GM12878 (cell line): ENCODE measurements at regions not wholly inside any gene's neighbourhood (a gene's known extent, or its start where the extent isn't known, plus 50 kb on each side); places are given as distances from the start of the nearest gene placed in this dataset.

ENCODE experiments used
- BHLHE40 ChIP-seq, 2 experiments: fragments of 450-650 bp in 1 of 2; IDR thresholded peaks; 2 replicates each; pipeline ENCODE4 v1.6.1; 2011 to 2017; ENCODE audit warnings: low read depth in 2 of 2, borderline replicate concordance in 1 of 2, improper control_type of control experiment in 1 of 2, low read length in 1 of 2, mild to moderate bottlenecking in 1 of 2
- CTCF ChIP-seq, 3 experiments: IDR thresholded peaks in 2 of 3; conservative IDR thresholded peaks in 1 of 3; 2 replicates each; pipeline ENCODE4 v1.5.1; 2011; ENCODE audit warnings: low read depth in 3 of 3, low read length in 3 of 3, mild to moderate bottlenecking in 3 of 3, control low read depth in 2 of 3, moderate library complexity in 2 of 3, inconsistent platforms in 1 of 3, mixed read lengths in 1 of 3; ENCODE audit not compliant: control insufficient read depth in 2 of 3, insufficient read depth in 1 of 3; ENCODE audit errors: extremely low read depth in 1 of 3
- EGR1 ChIP-seq, 2 experiments: IDR thresholded peaks; 1 replicate in 1 of 2; 2 replicates in 1 of 2; pipeline ENCODE4 v1.6.1; 2011 to 2012; ENCODE audit warnings: low read depth in 2 of 2, low read length in 2 of 2, borderline replicate concordance in 1 of 2, mild to moderate bottlenecking in 1 of 2, moderate library complexity in 1 of 2
- MEF2A ChIP-seq: IDR thresholded peaks from 2 replicates; pipeline ENCODE4 v1.6.1; 2011; ENCODE audit warnings: low read depth, mild to moderate bottlenecking, low read length, moderate library complexity; ENCODE audit not compliant: insufficient read depth
- MYC ChIP-seq: IDR thresholded peaks from 2 replicates; pipeline ENCODE4 v1.6.1; 2011; ENCODE audit warnings: mild to moderate bottlenecking, low read length, moderate library complexity, inconsistent platforms; ENCODE audit not compliant: insufficient read depth, insufficient replicate concordance, insufficient read length, severe bottlenecking
- POLR2A ChIP-seq: IDR thresholded peaks from 2 replicates; pipeline ENCODE4 v1.6.1; 2011; ENCODE audit warnings: low read depth, mild to moderate bottlenecking, low read length
- POLR2AphosphoS5 ChIP-seq: IDR thresholded peaks from 2 replicates; pipeline ENCODE4 v1.6.1; 2011; ENCODE audit warnings: mild to moderate bottlenecking, low read length, inconsistent platforms
- RBBP5 ChIP-seq: fragments of 200-600 bp; sonication (generic); conservative IDR thresholded peaks from 2 replicates; pipeline ENCODE4 v1.6.1; 2016
- TAF1 ChIP-seq: IDR thresholded peaks from 2 replicates; pipeline ENCODE4 v1.6.1; 2011; ENCODE audit warnings: mild to moderate bottlenecking, low read depth, low read length, borderline replicate concordance
- TCF7 ChIP-seq: IDR thresholded peaks from 2 replicates; pipeline ENCODE4 v1.6.1; 2014; ENCODE audit warnings: antibody characterized with exemption, borderline replicate concordance
- ZNF274 ChIP-seq: IDR thresholded peaks from one replicate; pipeline ENCODE4 v1.8.0; 2011; ENCODE audit not compliant: insufficient read length, insufficient read depth
- TF ChIP-seq, protein P1 (sequence below): IDR thresholded peaks from 2 replicates; pipeline ENCODE4 v1.6.1; 2012; ENCODE audit warnings: improper control_type of control experiment, low read depth, low read length; ENCODE audit not compliant: insufficient replicate concordance

DNA sequence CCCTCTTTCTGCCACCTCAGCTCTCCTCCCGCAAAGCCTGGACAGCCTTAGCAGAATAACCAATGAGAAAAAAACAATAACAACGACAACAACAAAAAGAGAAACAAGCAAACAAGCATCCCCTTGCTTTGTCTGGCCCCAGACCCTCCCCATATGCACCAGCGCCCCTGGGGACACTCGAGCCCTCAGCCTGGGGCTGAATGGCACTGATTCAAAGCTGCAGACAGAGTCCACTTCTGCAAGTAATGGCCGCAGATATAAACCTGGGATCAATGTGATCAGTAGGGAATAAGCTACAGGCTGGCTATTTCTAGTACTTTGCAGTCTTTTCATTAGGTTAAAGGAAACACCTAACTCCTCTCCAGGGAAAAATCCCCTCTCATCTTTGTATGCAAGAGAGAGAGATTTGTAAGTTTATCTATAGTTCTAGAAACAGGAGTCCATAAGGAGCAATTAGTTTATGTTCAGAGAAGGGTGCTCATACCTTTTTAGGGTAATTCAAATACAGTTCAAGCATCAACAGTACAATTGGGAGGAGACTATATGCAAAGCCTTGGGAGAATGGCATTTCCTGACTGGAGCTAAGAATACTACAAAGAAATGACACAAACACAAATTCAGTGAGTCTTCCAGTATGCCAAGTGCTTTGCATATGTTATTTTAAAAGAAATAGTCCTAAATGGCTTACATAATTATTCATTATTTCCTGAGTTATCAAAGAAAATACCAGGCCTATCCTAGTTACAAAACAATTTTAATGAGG lies 122.3 kb upstream of the DDX18 start:
- no peak for TF ChIP-seq POLR2A
- TF ChIP-seq RBBP5 = no peak
- TF ChIP-seq TAF1 = no peak
- TF ChIP-seq ZNF274 = no peak
- TF ChIP-seq, protein P1, sequence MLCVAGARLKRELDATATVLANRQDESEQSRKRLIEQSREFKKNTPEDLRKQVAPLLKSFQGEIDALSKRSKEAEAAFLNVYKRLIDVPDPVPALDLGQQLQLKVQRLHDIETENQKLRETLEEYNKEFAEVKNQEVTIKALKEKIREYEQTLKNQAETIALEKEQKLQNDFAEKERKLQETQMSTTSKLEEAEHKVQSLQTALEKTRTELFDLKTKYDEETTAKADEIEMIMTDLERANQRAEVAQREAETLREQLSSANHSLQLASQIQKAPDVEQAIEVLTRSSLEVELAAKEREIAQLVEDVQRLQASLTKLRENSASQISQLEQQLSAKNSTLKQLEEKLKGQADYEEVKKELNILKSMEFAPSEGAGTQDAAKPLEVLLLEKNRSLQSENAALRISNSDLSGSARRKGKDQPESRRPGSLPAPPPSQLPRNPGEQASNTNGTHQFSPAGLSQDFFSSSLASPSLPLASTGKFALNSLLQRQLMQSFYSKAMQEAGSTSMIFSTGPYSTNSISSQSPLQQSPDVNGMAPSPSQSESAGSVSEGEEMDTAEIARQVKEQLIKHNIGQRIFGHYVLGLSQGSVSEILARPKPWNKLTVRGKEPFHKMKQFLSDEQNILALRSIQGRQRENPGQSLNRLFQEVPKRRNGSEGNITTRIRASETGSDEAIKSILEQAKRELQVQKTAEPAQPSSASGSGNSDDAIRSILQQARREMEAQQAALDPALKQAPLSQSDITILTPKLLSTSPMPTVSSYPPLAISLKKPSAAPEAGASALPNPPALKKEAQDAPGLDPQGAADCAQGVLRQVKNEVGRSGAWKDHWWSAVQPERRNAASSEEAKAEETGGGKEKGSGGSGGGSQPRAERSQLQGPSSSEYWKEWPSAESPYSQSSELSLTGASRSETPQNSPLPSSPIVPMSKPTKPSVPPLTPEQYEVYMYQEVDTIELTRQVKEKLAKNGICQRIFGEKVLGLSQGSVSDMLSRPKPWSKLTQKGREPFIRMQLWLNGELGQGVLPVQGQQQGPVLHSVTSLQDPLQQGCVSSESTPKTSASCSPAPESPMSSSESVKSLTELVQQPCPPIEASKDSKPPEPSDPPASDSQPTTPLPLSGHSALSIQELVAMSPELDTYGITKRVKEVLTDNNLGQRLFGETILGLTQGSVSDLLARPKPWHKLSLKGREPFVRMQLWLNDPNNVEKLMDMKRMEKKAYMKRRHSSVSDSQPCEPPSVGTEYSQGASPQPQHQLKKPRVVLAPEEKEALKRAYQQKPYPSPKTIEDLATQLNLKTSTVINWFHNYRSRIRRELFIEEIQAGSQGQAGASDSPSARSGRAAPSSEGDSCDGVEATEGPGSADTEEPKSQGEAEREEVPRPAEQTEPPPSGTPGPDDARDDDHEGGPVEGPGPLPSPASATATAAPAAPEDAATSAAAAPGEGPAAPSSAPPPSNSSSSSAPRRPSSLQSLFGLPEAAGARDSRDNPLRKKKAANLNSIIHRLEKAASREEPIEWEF = no peak
- no peak for TF ChIP-seq CTCF (IDR thresholded peaks at IDR 0.05 in 2 of 3, conservative IDR thresholded peaks at IDR 0.05 in 1 of 3; ENCODE audit: control insufficient read depth in 2 of 3, extremely low read depth in 1 of 3, insufficient read depth in 1 of 3, low read depth in 3 of 3, low read length in 3 of 3)
- TF ChIP-seq MEF2A = no peak
- TF ChIP-seq BHLHE40 (IDR thresholded peaks at IDR 0.05; ENCODE audit: borderline replicate concordance in 1 of 2, low read depth in 2 of 2, low read length in 1 of 2) = no peak
- TF ChIP-seq POLR2AphosphoS5 = no peak
- TF ChIP-seq MYC = no peak
- TF ChIP-seq EGR1 (IDR thresholded peaks at IDR 0.05; ENCODE audit: borderline replicate concordance in 1 of 2, low read depth in 2 of 2, low read length in 2 of 2) = no peak
- no peak for TF ChIP-seq TCF7
